Activated CD4-positive, alpha-beta T cell treated with anti-CD3 and anti-CD28 coated beads, Interleukin-2, amount 10 ng/mL, durations not matched to agents 7 days and 5 days (primary cell): ENCODE measurements at regions not wholly inside any gene's neighbourhood (a gene's known extent, or its start where the extent isn't known, plus 50 kb on each side); places are given as distances from the start of the nearest gene placed in this dataset.

Experiments used
- CTCF ChIA-PET: fragments of 350-600 bp; sonication (Branson Sonifier 250); formaldehyde crosslinking; loops from one replicate; lab custom pipeline; 2021; ENCODE audit warnings: antibody characterized with exemption; lab: Charles Lee
- POLR2A ChIA-PET: fragments of 350-600 bp; sonication (Branson Sonifier 250); formaldehyde crosslinking; loops from one replicate; lab custom pipeline; 2021; ENCODE audit warnings: antibody characterized with exemption; lab: Charles Lee
- DNase-seq: peaks from one replicate; pipeline ENCODE4 v3.0.0-alpha.2; 2020
- H3K27ac Mint-ChIP-seq: one replicate; pipeline ENCODE4 v1.8.0; 2021; ENCODE audit warnings: mild to moderate bottlenecking, moderate library complexity, mixed read lengths
- H3K27me3 Mint-ChIP-seq: one replicate; pipeline ENCODE4 v1.8.0; 2021; ENCODE audit warnings: mixed read lengths
- H3K36me3 Mint-ChIP-seq: one replicate; pipeline ENCODE4 v1.8.0; 2021; ENCODE audit warnings: low read depth, mixed read lengths
- H3K4me1 Mint-ChIP-seq: one replicate; pipeline ENCODE4 v1.8.0; 2021; ENCODE audit warnings: mixed read lengths
- H3K4me3 Mint-ChIP-seq: one replicate; pipeline ENCODE4 v1.8.0; 2021; ENCODE audit warnings: mild to moderate bottlenecking, moderate library complexity, mixed read lengths
- H3K9me3 Mint-ChIP-seq: one replicate; pipeline ENCODE4 v1.8.0; 2021; ENCODE audit warnings: mixed read lengths

- H3K4me1 Mint-ChIP-seq = no peaks in the 10 kb centered on the region
- H3K27me3 Mint-ChIP-seq = no peaks in the 10 kb centered on the region
- H3K36me3 Mint-ChIP-seq = no peaks in the 10 kb centered on the region
- DNase-seq = no peak
- no peak overlapping the region for H3K27ac Mint-ChIP-seq
- ChIA-PET CTCF (no interaction called here), POLR2A (no interaction called here)
- H3K4me3 Mint-ChIP-seq = no peak overlapping the region
- H3K9me3 Mint-ChIP-seq = no peaks in the 10 kb centered on the region
Measured at GRCh38 chr14:82124511-82124910, 590.9 kb upstream of the SEL1L start.

GRCh38 chr14:82126006-82126405 lies 592.4 kb upstream of the SEL1L start:
- no peak for DNase-seq
- Mint-ChIP-seq H3K4me3 (no peak overlapping the region), H3K27ac (no peak overlapping the region), H3K36me3 (no peaks in the 10 kb centered on the region), H3K9me3 (no peaks in the 10 kb centered on the region), H3K4me1 (no peaks in the 10 kb centered on the region), H3K27me3 (no peaks in the 10 kb centered on the region)
- ChIA-PET CTCF (no interaction called here), POLR2A (no interaction called here)

GRCh38 chr14:82134411-82134810 lies 600.8 kb upstream of the SEL1L start:
- no peak overlapping the region for H3K4me3 Mint-ChIP-seq
- POLR2A ChIA-PET = no interaction called here
- H3K27me3 Mint-ChIP-seq = no peaks in the 10 kb centered on the region
- DNase-seq = no peak
- H3K9me3 Mint-ChIP-seq = peaks cover 7% of the 10 kb centered on the region
- H3K36me3 Mint-ChIP-seq = no peaks in the 10 kb centered on the region
- H3K27ac Mint-ChIP-seq = no peak overlapping the region
- no peaks in the 10 kb centered on the region for H3K4me1 Mint-ChIP-seq
- CTCF ChIA-PET = no interaction called here

- ChIA-PET POLR2A (no interaction called here), CTCF (no interaction called here)
- H3K4me3 Mint-ChIP-seq = no peak overlapping the region
- H3K27ac Mint-ChIP-seq = no peak overlapping the region
- no peaks in the 10 kb centered on the region for H3K27me3 Mint-ChIP-seq
- H3K36me3 Mint-ChIP-seq = no peaks in the 10 kb centered on the region
- H3K9me3 Mint-ChIP-seq = peaks cover 10% of the 10 kb centered on the region
- H3K4me1 Mint-ChIP-seq = no peaks in the 10 kb centered on the region
- no peak for DNase-seq
Measured at GRCh38 chr14:82138431-82138830, 604.8 kb upstream of the SEL1L start.

GRCh38 chr14:82146846-82147245 lies 613.2 kb upstream of the SEL1L start:
- H3K27me3 Mint-ChIP-seq = no peaks in the 10 kb centered on the region
- H3K27ac Mint-ChIP-seq = no peak overlapping the region
- ChIA-PET POLR2A (no interaction called here), CTCF (no interaction called here)
- no peaks in the 10 kb centered on the region for H3K4me1 Mint-ChIP-seq
- no peaks in the 10 kb centered on the region for H3K36me3 Mint-ChIP-seq
- H3K4me3 Mint-ChIP-seq = no peak overlapping the region
- no peak for DNase-seq
- H3K9me3 Mint-ChIP-seq = no peaks in the 10 kb centered on the region

- Mint-ChIP-seq H3K27me3 (no peaks in the 10 kb centered on the region), H3K4me1 (no peaks in the 10 kb centered on the region), H3K4me3 (no peak overlapping the region), H3K27ac (no peak overlapping the region), H3K9me3 (no peaks in the 10 kb centered on the region), H3K36me3 (no peaks in the 10 kb centered on the region)
- no peak for DNase-seq
- CTCF ChIA-PET = no interaction called here
- POLR2A ChIA-PET = no interaction called here
Measured at GRCh38 chr14:82153689-82154088, 620.0 kb upstream of the SEL1L start.

- Mint-ChIP-seq H3K4me1 (no peaks in the 10 kb centered on the region), H3K27me3 (no peaks in the 10 kb centered on the region), H3K9me3 (peaks cover 6% of the 10 kb centered on the region), H3K27ac (no peak overlapping the region), H3K36me3 (no peaks in the 10 kb centered on the region), H3K4me3 (no peak overlapping the region)
- ChIA-PET CTCF (no interaction called here), POLR2A (no interaction called here)
- DNase-seq = no peak
Measured at GRCh38 chr14:82159624-82160023, 626.0 kb upstream of the SEL1L start.

- no peaks in the 10 kb centered on the region for H3K27me3 Mint-ChIP-seq
- DNase-seq = no peak
- ChIA-PET POLR2A (no interaction called here), CTCF (no interaction called here)
- no peaks in the 10 kb centered on the region for H3K4me1 Mint-ChIP-seq
- peaks cover 8% of the 10 kb centered on the region for H3K9me3 Mint-ChIP-seq
- no peak overlapping the region for H3K27ac Mint-ChIP-seq
- no peak overlapping the region for H3K4me3 Mint-ChIP-seq
- H3K36me3 Mint-ChIP-seq = no peaks in the 10 kb centered on the region
Measured at GRCh38 chr14:82180139-82180538, 646.5 kb upstream of the SEL1L start.

- DNase-seq = no peak
- H3K36me3 Mint-ChIP-seq = no peaks in the 10 kb centered on the region
- H3K9me3 Mint-ChIP-seq = peaks cover 4% of the 10 kb centered on the region
- H3K4me1 Mint-ChIP-seq = no peaks in the 10 kb centered on the region
- no peaks in the 10 kb centered on the region for H3K27me3 Mint-ChIP-seq
- ChIA-PET CTCF (no interaction called here), POLR2A (no interaction called here)
- no peak overlapping the region for H3K27ac Mint-ChIP-seq
- H3K4me3 Mint-ChIP-seq = no peak overlapping the region
Measured at GRCh38 chr14:82182646-82183045, 649.0 kb upstream of the SEL1L start.

- no peak overlapping the region for H3K4me3 Mint-ChIP-seq
- ChIA-PET POLR2A (no interaction called here), CTCF (no interaction called here)
- H3K36me3 Mint-ChIP-seq = no peaks in the 10 kb centered on the region
- no peak overlapping the region for H3K27ac Mint-ChIP-seq
- no peaks in the 10 kb centered on the region for H3K27me3 Mint-ChIP-seq
- peaks cover 7% of the 10 kb centered on the region for H3K9me3 Mint-ChIP-seq
- no peaks in the 10 kb centered on the region for H3K4me1 Mint-ChIP-seq
- no peak for DNase-seq
Measured at GRCh38 chr14:82190742-82191141, 657.1 kb upstream of the SEL1L start.

- Mint-ChIP-seq H3K4me1 (no peaks in the 10 kb centered on the region), H3K27ac (no peak overlapping the region), H3K36me3 (no peaks in the 10 kb centered on the region), H3K9me3 (peaks cover 10% of the 10 kb centered on the region), H3K27me3 (no peaks in the 10 kb centered on the region), H3K4me3 (no peak overlapping the region)
- POLR2A ChIA-PET = no interaction called here
- CTCF ChIA-PET = no interaction called here
- no peak for DNase-seq
Measured at GRCh38 chr14:82192387-82192786, 658.7 kb upstream of the SEL1L start.

- H3K4me1 Mint-ChIP-seq = no peaks in the 10 kb centered on the region
- CTCF ChIA-PET = no interaction called here
Measured at GRCh38 chr14:82223276-82223675, 689.6 kb upstream of the SEL1L start.

GRCh38 chr14:82224610-82225009 lies 691.0 kb upstream of the SEL1L start:
- POLR2A ChIA-PET = no interaction called here
- no peaks in the 10 kb centered on the region for H3K36me3 Mint-ChIP-seq
- no peak for DNase-seq
- H3K27me3 Mint-ChIP-seq = no peaks in the 10 kb centered on the region
- H3K4me3 Mint-ChIP-seq = no peak overlapping the region
- no peak overlapping the region for H3K27ac Mint-ChIP-seq
- no peaks in the 10 kb centered on the region for H3K4me1 Mint-ChIP-seq
- CTCF ChIA-PET = no interaction called here
- H3K9me3 Mint-ChIP-seq = peaks cover 5% of the 10 kb centered on the region

More at GRCh38 chr14:82223276-82223675, 689.6 kb upstream of the SEL1L start:
- Mint-ChIP-seq H3K4me3 (no peak overlapping the region), H3K27ac (no peak overlapping the region), H3K9me3 (peaks cover 5% of the 10 kb centered on the region), H3K36me3 (no peaks in the 10 kb centered on the region), H3K27me3 (no peaks in the 10 kb centered on the region)
- DNase-seq = no peak
- POLR2A ChIA-PET = no interaction called here

GRCh38 chr14:82230748-82231147 lies 697.1 kb upstream of the SEL1L start:
- no peak overlapping the region for H3K4me3 Mint-ChIP-seq
- no peak for DNase-seq
- POLR2A ChIA-PET = no interaction called here
- peaks cover 8% of the 10 kb centered on the region for H3K9me3 Mint-ChIP-seq
- no peaks in the 10 kb centered on the region for H3K4me1 Mint-ChIP-seq
- CTCF ChIA-PET = no interaction called here
- no peak overlapping the region for H3K27ac Mint-ChIP-seq
- H3K27me3 Mint-ChIP-seq = no peaks in the 10 kb centered on the region
- no peaks in the 10 kb centered on the region for H3K36me3 Mint-ChIP-seq
